ENCODE measurements at regions not wholly inside any gene's neighbourhood (a gene's known extent, or its start where the extent isn't known, plus 50 kb on each side); places are given as distances from the start of the nearest gene placed in this dataset.
A peak's percentile ranks its signal among the peaks of the same experiment; 100 is the strongest.
"Not testable (repeated sequence)": the region's sequence is repeated elsewhere in the genome, so short reads cannot be mapped to it uniquely, and the experiment has no call there.

DNA sequence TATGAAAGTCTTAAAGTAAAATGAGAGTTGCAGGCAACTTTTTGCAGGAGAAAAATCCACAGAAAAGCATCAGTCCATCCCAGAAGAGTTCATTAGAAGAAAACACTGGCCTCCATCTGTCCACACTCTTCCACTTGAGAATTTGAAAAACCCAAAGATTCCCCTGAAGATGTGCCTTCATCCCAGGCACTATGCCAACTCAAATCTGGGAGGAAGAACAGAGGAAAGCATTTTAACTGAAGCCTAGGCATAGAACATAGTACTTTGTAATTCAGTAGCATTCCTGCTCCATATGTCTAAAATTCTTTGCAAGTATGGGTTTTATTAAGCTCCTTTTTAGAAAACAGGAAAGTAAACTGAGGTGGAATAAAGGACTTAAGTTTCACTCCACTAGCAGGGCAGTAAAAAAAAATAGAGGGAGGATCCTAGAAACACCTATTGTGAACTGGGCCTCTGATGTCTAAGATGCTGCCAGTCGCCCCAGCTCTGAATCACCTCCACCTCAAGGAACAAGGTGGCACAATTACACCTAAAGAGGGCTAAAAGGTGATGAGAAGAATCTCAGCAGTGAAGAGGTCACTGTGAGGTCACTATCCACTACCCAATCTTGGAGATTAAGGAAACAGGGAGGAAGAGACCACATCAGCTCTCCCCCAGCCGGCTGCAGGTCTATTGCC, 141.9 kb upstream of the FAM241A start:
- H3K4me3 ChIP-seq (ENCODE audit: low read length), result no peak overlapping the region

DNA sequence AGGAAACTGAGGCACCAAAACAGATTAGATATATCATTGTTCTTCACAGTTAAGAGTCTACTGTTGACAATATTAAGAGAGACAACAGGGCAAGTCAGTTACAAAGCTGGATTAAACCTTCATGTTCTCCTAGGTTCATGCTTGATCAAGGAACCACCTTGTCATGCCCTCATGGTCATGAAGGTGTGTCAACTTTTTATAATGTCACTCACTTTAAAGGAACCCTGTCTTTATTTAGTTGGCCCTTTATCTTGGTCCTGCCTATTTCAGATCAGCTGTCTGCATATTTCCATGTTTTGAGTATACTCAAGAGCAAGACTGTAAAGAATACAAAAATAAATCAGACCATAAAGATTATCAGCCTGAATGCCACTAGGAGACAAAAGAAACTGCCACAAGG, 140.2 kb upstream of the FAM241A start:
- H3K4me3 ChIP-seq (ENCODE audit: low read length), result no peak overlapping the region
- DNase-seq (ENCODE audit: low read depth, low spot score), result no peak

More for the DNA sequence above, 141.9 kb upstream of the FAM241A start:
- DNase-seq (ENCODE audit: low read depth, low spot score), result no peak

DNA sequence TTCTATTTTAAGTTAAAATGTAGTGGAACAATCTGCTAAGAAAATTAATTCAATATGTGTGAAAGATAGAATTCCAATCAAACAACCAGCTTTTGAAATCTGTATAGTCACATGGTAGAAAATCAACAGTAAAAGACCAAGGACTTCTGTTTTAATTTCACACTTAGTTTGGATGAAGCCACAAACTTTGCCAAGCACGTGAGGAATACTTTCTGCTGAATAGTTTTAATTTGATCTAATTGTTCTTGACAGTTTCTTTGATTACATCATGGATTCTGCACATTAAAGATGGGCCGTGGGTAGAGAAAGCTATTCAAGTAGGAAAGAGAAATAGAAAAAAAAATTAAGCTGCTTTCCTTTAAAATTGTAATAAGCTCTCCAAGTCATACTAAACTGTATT, 137.9 kb upstream of the FAM241A start:
- H3K4me3 ChIP-seq (ENCODE audit: low read length), result no peak overlapping the region
- DNase-seq (ENCODE audit: low read depth, low spot score), result no peak

DNA sequence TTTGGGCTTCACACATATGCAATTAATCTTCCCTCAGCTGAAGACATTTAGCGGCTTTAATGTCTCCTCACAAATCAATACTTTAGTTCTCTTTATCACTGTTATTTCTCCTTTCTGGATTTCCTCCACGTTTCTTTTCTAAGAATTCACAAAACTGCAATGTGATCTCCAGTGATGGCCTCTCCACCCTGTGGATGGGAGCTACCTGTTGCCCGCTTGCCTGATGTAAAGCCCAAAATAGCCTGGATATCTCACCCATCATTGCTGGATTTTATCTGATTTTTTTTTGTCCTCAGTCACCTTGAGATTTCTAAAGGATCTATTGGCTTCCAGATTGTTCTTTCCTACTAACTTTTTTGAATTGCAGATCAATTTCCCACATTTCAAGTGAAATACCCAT, 129.3 kb upstream of the FAM241A start:
- no peak for DNase-seq (ENCODE audit: low read depth, low spot score)
- no peak overlapping the region for H3K4me3 ChIP-seq (ENCODE audit: low read length)

DNA sequence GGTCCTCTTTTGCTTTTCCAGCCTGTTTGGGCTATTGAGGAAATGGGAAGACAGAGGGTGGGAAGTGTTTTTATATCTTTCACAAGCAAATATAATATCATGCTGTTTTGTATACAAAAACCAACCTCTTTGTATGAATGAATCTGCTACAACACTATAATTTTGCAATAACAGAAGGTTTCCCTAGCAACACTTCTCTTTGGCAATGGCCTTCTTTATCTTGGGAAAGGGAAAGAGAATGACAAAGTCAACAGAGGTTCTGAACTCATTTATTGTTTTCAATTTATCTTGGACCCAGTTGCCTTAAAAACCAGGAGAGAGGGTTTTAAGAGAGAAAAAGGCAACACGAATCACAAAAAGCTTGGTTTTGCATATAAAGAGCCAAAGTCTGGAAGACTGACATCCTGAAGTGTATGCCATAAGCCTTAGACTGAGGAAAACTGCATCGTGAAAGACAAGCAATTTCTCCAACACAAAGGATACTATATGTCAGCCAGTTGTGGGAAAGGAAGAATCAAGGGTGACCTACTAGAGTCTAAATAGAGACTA, 121.8 kb upstream of the FAM241A start:
- no peak for DNase-seq (ENCODE audit: low read depth, low spot score)
- H3K4me3 ChIP-seq (ENCODE audit: low read length), result no peak overlapping the region

DNA sequence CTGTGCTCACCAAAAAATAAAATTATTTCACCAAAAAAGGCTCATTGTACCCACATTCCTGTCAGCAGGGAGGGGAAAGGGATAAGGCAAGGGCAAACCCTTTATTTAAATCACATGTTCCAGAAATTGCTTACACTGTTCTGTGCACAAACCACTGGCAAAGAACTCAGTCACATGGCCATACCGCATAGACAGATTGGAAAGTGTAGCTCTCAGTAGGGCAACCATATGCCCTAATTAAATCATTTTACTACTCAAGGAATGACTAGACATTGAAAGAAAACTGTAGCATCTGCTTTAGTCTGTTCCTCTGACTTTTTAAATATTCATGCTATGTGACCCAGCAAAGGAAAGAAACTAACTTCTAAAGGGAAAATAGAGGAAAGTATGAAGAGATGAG, 119.2 kb upstream of the FAM241A start:
- no peak for DNase-seq (ENCODE audit: low read depth, low spot score)
- no peak overlapping the region for H3K4me3 ChIP-seq (ENCODE audit: low read length)

DNA sequence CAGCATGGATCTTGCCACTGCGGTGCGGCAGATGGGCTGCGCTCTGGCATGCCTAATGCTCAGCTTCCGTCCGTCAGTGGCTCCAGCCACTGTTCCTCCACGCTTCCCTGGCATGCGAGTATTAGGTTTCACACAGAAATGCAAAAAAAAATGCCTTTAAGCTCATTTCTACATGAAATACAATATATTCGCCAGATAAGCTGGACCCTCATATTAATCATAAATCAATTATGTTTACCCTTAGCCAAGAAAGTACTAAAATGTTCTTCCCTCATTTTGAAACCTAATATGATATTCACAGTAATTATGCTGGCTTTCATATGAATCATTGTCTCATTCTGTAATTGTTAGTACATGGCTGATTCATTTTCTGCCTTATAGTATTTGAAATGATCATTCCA, 115.5 kb upstream of the FAM241A start:
- no peak for DNase-seq (ENCODE audit: low read depth, low spot score)
- no peak overlapping the region for H3K4me3 ChIP-seq (ENCODE audit: low read length)

DNA sequence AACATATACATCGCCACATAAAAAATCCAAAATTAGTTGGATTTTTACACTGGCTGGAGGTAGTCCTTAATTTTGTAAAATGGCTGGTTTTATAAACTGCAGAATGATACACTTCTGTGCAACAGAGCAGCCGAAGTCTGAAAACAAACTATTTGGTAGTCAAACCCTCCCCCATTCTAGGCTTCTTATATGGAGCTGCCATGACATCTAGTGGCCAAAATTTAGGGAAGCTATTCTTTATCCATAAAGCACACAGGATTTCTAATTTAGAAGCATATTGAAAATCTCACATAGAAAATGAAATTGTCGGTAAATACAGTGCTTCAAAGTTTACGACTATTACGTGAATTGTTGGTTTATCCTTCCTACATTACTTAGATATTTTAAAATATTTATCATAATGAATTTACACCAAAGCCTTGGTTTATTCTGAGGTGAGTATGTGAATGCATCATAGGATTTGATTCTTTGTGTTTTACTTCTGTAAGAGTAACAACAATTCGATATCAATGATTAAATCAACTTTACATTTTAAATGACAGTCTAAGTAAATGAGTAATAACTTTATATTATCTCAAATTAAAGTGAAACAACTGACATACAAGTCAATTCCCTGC, 113.4 kb upstream of the FAM241A start:
- peak; percentile 40 for DNase-seq (ENCODE audit: low read depth, low spot score)
- no peak overlapping the region for H3K4me3 ChIP-seq (ENCODE audit: low read length)

DNA sequence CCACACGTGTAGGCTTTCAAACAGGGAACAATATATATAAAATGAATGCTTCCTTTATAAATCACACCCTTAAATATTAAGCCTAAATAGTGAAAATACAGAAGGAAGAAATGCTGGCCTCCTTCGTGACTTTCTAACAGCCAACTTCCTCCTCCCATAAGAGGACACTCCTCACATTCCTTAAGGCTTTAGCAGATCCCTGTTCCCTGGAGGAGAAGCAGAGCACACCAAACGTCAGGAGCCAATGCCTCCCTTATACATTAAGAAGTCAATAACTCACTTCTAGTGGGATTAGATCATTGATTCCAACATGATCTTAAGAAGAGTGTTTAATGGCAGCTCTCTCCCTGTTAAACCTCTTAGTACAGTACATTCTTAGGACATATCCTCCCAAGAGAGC, 108.4 kb upstream of the FAM241A start:
- H3K4me3 ChIP-seq (ENCODE audit: low read length), result no peak overlapping the region
- no peak for DNase-seq (ENCODE audit: low read depth, low spot score)

DNA sequence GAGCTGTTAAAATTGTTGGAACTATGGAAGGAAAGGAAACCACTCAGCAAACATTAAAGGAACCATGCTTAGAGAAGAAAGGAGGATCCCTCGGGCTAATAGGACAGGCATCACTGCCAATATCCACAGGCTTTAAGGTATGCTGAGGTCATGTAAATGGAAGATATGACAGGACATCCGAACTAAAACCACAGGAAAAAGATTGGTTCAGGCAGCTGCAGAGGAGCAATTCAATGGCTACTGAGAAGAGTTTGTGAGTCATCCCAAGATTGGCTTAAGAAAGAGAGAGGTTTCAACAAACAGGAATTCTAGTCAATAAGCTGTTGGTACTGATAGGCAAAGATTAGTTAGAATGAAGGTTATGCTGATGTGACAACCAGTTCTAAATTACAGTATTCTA, 106.4 kb upstream of the FAM241A start:
- H3K4me3 ChIP-seq (ENCODE audit: low read length), result no peak overlapping the region
- no peak for DNase-seq (ENCODE audit: low read depth, low spot score)

DNA sequence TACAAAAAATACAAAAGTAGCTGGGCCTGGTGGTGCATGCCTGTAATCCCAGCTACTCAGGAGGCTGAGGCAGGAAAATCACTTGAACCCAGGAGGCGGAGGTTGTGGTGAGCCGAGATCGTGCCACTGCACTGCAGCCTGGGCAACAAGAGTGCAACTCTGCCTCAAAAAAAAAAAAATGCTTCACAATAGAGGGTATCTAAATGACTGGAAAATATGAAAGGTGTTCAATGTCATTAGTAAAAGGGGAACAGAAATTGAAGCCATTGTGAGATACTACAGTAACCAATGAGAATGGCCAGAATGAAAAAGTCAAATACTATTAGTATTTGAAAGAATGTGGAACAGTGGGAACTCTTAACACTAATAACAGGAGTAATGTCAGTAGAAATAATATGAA, 96.1 kb upstream of the FAM241A start:
- H3K4me3 ChIP-seq (ENCODE audit: low read length), result not testable (repeated sequence)

DNA sequence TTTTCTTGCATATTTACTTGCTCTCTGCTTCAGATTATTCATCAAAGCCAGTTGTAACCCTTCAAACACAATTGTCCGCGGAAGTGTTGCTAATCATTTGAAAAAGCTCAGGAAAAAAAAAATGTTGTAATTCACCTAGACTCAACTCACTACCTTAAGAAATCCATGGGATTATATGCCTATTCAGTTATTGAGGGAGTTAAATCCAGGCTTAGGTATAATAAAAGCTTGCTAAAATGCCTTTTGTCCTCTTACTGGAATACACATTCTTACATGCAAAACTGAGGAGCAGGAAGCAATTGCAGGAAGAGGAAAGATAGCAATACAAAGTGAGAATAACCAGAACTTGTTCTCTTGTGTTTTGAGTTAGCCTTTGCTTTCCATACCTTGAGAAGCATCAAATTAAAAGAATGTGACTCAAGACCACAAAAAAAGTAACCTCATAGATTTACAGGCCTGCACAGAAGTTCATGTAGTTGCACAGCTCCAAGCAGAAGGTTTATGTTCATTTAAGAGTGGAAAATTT, 91.4 kb upstream of the FAM241A start:
- no peak for DNase-seq (ENCODE audit: low read depth, low spot score)
- no peak overlapping the region for H3K4me3 ChIP-seq (ENCODE audit: low read length)

More for the DNA sequence above, 96.1 kb upstream of the FAM241A start:
- DNase-seq (ENCODE audit: low read depth, low spot score), result not testable (repeated sequence)

DNA sequence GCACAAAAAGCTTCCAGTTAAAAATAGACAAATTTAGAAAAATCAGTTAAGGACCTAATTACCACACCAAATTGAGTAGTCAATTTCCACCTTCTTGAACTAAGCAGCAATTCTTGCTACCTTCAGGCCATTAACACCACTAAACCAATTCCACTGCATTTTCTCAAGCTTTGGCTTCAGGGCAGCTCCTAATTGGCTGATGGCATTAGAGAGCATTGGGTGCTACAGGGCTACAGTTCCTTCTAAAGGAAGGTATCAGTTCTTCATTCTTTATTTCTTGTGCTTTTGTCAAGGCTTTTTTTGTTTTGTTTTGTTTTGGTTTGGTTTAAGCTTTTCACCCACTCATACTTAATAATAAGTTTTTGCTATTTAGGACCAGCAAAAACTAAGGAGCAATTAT, 90.2 kb upstream of the FAM241A start:
- no peak for DNase-seq (ENCODE audit: low read depth, low spot score)
- H3K4me3 ChIP-seq (ENCODE audit: low read length), result no peak overlapping the region

DNA sequence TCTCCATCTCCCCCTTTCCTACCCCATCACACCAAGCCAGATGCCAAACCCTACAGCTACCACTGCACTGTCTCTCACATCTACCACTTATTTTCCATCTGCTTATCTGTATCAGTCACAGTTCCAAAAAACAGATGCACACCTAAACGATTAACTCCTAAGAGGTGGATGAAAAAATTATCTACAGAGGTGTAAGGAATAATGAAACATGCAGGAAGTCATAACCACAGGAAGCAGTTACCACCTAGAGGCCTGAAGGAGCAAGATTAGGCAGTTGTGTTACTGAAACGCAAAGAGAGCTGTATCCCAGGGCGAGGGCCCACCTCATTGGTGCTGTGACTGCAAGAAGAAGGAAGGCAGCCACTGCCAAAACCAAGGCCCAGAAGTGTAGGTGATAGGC, 87.8 kb upstream of the FAM241A start:
- DNase-seq (ENCODE audit: low read depth, low spot score), result peak; percentile 89
- H3K4me3 ChIP-seq (ENCODE audit: low read length), result no peak overlapping the region

DNA sequence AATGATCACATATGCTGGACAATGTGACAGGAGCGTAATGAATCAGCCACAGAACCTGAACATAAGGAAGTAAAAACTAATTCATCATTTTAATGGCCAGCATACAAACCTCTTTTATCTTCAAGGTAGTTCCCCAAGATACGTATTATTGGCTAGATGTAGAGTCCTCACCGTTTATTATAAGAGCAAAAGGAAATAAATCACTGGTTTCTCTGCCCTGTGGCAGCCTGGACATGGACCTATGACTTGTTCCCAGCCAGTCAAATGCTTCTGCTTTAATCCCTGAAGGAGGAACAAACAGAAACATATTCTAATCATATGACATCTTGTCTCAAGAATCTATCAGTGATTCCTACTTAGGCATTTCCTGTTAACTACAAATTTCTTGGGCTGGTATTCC, 86.8 kb upstream of the FAM241A start:
- H3K4me3 ChIP-seq (ENCODE audit: low read length), result no peak overlapping the region
- DNase-seq (ENCODE audit: low read depth, low spot score), result no peak

DNA sequence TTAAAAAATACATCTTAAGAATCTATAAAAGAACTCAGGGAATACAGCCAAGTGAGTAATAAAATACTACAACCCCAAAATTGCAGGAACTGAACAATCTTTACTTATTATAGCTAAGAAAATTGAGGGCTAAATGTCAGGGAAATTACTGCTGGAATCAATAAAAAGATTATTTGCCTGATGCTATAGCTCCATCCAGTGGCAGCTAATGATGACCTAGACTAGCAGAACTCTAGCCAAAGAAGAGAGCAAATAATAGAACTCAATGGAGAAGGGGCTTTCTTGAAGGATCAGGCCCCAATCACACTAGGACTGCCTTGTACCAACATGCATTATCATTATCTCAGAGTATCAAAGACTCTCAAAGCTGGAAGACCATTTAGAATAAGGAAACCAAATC, 85.0 kb upstream of the FAM241A start:
- DNase-seq (ENCODE audit: low read depth, low spot score), result peak; percentile 37
- H3K4me3 ChIP-seq (ENCODE audit: low read length), result no peak overlapping the region

DNA sequence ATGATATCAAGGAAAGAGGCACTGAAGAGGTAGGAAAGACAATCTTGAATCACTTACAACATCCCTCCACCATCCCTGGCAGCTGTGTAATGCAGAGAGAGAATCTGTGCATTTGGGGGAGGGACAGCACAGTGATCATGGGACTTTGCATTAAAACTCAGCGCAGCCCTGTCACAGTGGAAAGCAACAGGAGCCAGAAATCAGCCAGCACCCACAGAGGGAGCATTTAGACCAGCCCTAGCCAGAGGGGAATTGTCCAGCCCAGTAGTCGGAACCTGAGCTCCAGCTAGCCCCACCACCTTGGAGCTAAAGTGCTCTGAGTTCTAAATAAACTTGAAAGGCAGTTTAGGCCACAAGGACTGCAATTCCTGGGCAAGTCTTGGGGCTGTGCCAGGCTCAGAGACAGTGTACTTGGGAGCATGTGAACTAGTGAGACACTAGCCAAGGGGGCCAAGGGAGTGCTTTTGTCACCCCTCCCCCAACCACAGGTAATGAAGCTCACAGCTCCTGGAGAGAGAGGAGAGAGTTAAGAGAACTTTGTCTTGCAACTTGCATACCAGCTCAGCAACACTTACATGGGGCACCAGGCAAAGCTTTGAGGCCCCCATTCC, 83.9 kb upstream of the FAM241A start:
- no peak overlapping the region for H3K4me3 ChIP-seq (ENCODE audit: low read length)
- DNase-seq (ENCODE audit: low read depth, low spot score), result no peak

DNA sequence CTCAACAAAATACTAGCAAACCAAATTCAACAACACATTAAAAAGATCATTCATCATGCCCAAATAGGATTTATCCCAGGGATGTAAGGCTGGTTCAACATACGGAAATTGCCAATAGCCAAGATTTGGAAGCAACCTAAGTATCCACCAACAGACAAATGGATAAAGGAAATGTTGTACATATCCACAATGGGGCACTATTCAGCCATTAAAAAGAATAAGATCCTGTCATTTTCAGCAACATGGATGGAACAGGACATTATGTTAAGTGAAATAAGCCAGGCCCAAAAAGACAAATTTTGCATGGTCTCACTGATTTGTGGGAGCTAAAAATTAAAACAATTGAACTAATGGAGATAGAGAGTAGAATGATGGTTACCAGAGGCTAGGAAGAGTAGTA, 82.0 kb upstream of the FAM241A start:
- no peak for DNase-seq (ENCODE audit: low read depth, low spot score)

DNA sequence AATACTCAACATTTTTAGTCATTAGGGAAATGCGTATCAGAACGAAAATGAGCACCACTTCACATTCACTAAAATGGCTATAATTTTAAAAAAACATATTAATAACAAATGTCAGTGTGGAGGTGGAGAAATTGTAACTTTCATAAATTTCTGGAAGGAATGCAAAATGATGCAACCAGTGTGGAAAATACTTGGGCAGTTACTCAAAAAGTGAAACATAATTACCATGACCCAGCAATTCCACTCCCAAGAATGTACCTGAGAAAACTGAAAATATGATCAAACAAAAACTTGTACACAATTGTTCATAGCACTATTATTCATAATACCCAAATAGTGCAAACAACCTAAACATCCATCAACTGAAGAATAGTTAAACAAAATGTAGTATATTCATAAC, 76.1 kb upstream of the FAM241A start:
- no peak overlapping the region for H3K4me3 ChIP-seq (ENCODE audit: low read length)
- DNase-seq (ENCODE audit: low read depth, low spot score), result no peak

More for the DNA sequence above, 82.0 kb upstream of the FAM241A start:
- H3K4me3 ChIP-seq (ENCODE audit: low read length), result no peak overlapping the region

DNA sequence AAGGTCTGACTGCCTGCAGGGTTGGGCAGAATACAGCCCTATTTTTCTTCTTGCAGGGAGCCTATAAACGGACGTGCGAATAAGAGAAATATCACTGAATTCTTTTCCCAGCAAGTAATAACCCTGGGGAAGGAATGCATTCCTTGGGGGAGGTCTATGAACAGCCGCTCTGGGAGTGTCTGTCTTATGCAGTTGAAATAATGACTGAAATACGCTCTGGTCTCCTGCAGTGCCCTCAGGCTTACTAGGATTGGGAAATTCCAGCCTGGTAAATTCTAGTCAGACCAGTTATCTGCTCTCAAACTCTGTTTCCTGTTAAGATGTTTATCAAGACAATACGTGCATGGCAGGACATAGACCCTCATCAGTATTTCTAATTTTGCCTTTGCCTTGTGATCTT, 72.1 kb upstream of the FAM241A start:
- no peak overlapping the region for H3K4me3 ChIP-seq (ENCODE audit: low read length)
- DNase-seq (ENCODE audit: low read depth, low spot score), result no peak

Measured in Jurkat, Clone E6-1 (cell line).